ENCODE measurements at regions not wholly inside any gene's neighbourhood (a gene's known extent, or its start where the extent isn't known, plus 50 kb on each side); places are given as distances from the start of the nearest gene placed in this dataset.

DNA sequence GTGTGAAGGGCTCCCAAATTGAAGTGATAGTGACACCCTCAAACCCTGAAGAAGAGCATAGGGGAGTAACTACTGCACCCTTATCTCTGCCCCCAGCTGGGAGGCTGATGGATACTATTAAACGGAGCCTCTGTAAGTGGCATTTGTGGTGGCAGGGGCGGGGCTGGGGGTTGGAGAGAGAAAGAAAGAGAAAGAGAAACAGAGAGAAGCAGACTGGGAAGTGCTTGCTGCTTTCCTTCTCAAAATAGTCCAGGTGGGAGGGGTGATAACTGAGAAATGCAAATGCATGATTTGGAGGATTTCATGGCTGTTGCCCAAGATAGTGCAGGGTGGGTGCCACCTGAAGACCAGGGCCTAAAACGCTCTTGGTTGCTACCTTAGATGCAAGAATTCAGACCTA lies 253.5 kb upstream of the GATB start:
- Histone ChIP-seq H3K4me3 (ENCODE audit: low read depth, low read length) (no peak overlapping the region), H3K27ac (ENCODE audit: extremely low read depth, low read depth, low read length) (no peak overlapping the region), H3K4me1 (ENCODE audit: control insufficient read depth, insufficient read depth, low read length) (no peaks in the 10 kb centered on the region), H3K36me3 (ENCODE audit: control insufficient read depth in 2 of 2, insufficient read depth in 1 of 2, low read length in 2 of 2) (no peaks in the 10 kb centered on the region), H3K9me3 (ENCODE audit: control insufficient read depth, insufficient read depth, low read depth, low read length) (no peaks in the 10 kb centered on the region)
- TF ChIP-seq ZBTB7A (tag by site-specific recombination; IDR thresholded peaks at IDR 0.05; ENCODE audit: low read depth) (no peak), ZNF324 (tag by site-specific recombination; IDR thresholded peaks at IDR 0.05) (no peak), ZNF274 (IDR thresholded peaks at IDR 0.05; ENCODE audit: low read length) (no peak), ZNF274 (tag by site-specific recombination; IDR thresholded peaks at IDR 0.05; ENCODE audit: borderline replicate concordance) (no peak), GLI4 (tag by site-specific recombination; IDR thresholded peaks at IDR 0.05) (no peak), ZNF416 (tag by site-specific recombination; IDR thresholded peaks at IDR 0.05) (no peak), ZNF777 (tag by site-specific recombination; IDR thresholded peaks at IDR 0.05; ENCODE audit: borderline replicate concordance) (no peak), ZNF473 (tag by site-specific recombination; IDR thresholded peaks at IDR 0.05) (no peak), BCL11B (tag by site-specific recombination; IDR thresholded peaks at IDR 0.05; ENCODE audit: low read depth) (no peak), ZNF423 (tag by site-specific recombination; IDR thresholded peaks at IDR 0.05) (no peak), ZNF404 (tag by site-specific recombination; IDR thresholded peaks at IDR 0.05) (no peak), ZNF830 (tag by site-specific recombination; IDR thresholded peaks at IDR 0.05; ENCODE audit: low read depth) (no peak), ZNF521 (tag by site-specific recombination; IDR thresholded peaks at IDR 0.05) (no peak), IKZF3 (tag by site-specific recombination; IDR thresholded peaks at IDR 0.05) (no peak), ZNF433 (tag by site-specific recombination; IDR thresholded peaks at IDR 0.05; ENCODE audit: low read depth) (no peak)
- TF ChIP-seq, protein P1, sequence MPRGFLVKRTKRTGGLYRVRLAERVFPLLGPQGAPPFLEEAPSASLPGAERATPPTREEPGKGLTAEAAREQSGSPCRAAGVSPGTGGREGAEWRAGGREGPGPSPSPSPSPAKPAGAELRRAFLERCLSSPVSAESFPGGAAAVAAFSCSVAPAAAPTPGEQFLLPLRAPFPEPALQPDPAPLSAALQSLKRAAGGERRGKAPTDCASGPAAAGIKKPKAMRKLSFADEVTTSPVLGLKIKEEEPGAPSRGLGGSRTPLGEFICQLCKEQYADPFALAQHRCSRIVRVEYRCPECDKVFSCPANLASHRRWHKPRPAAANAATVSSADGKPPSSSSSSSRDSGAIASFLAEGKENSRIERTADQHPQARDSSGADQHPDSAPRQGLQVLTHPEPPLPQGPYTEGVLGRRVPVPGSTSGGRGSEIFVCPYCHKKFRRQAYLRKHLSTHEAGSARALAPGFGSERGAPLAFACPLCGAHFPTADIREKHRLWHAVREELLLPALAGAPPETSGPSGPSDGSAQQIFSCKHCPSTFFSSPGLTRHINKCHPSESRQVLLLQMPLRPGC (tag by site-specific recombination; IDR thresholded peaks at IDR 0.05) = no peak
- CTCF ChIA-PET = no interaction called here
- POLR2A ChIA-PET = no interaction called here

- no peaks in the 10 kb centered on the region for H3K9me3 ChIP-seq (ENCODE audit: control insufficient read depth, insufficient read depth, low read depth, low read length)
- POLR2A ChIA-PET = no interaction called here
- H3K4me1 ChIP-seq (ENCODE audit: control insufficient read depth, insufficient read depth, low read length) = no peaks in the 10 kb centered on the region
- H3K4me3 ChIP-seq (ENCODE audit: low read depth, low read length) = no peak overlapping the region
- H3K27ac ChIP-seq (ENCODE audit: extremely low read depth, low read depth, low read length) = no peak overlapping the region
- CTCF ChIA-PET = no interaction called here
- H3K36me3 ChIP-seq (ENCODE audit: control insufficient read depth in 2 of 2, insufficient read depth in 1 of 2, low read length in 2 of 2) = no peaks in the 10 kb centered on the region
- TF ChIP-seq ZNF391 (tag by site-specific recombination; IDR thresholded peaks at IDR 0.05; ENCODE audit: borderline replicate concordance, low read depth) = no peak
- TF ChIP-seq EGR2 (tag by site-specific recombination; IDR thresholded peaks at IDR 0.05; ENCODE audit: low read depth) = no peak
- TF ChIP-seq KLF7 (tag by site-specific recombination; IDR thresholded peaks at IDR 0.05; ENCODE audit: borderline replicate concordance) = no peak
- TF ChIP-seq ZBTB17 (tag by site-specific recombination; IDR thresholded peaks at IDR 0.05) = no peak
- no peak for TF ChIP-seq ZNF274 (IDR thresholded peaks at IDR 0.05; ENCODE audit: low read length)
- no peak for TF ChIP-seq ZNF274 (tag by site-specific recombination; IDR thresholded peaks at IDR 0.05; ENCODE audit: borderline replicate concordance)
- no peak for TF ChIP-seq GLI4 (tag by site-specific recombination; IDR thresholded peaks at IDR 0.05)
- TF ChIP-seq, protein P2, sequence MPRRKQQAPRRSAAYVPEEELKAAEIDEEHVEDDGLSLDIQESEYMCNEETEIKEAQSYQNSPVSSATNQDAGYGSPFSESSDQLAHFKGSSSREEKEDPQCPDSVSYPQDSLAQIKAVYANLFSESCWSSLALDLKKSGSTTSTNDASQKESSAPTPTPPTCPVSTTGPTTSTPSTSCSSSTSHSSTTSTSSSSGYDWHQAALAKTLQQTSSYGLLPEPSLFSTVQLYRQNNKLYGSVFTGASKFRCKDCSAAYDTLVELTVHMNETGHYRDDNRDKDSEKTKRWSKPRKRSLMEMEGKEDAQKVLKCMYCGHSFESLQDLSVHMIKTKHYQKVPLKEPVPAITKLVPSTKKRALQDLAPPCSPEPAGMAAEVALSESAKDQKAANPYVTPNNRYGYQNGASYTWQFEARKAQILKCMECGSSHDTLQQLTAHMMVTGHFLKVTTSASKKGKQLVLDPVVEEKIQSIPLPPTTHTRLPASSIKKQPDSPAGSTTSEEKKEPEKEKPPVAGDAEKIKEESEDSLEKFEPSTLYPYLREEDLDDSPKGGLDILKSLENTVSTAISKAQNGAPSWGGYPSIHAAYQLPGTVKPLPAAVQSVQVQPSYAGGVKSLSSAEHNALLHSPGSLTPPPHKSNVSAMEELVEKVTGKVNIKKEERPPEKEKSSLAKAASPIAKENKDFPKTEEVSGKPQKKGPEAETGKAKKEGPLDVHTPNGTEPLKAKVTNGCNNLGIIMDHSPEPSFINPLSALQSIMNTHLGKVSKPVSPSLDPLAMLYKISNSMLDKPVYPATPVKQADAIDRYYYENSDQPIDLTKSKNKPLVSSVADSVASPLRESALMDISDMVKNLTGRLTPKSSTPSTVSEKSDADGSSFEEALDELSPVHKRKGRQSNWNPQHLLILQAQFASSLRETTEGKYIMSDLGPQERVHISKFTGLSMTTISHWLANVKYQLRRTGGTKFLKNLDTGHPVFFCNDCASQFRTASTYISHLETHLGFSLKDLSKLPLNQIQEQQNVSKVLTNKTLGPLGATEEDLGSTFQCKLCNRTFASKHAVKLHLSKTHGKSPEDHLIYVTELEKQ (tag by site-specific recombination; IDR thresholded peaks at IDR 0.05; ENCODE audit: borderline replicate concordance) = no peak
- TF ChIP-seq ZSCAN16 (tag by site-specific recombination; IDR thresholded peaks at IDR 0.05) = no peak
- TF ChIP-seq ZFP41 (tag by site-specific recombination; IDR thresholded peaks at IDR 0.05; ENCODE audit: borderline replicate concordance) = no peak
- TF ChIP-seq ZNF148 (tag by site-specific recombination; IDR thresholded peaks at IDR 0.05; ENCODE audit: borderline replicate concordance) = no peak
- no peak for TF ChIP-seq ZFP37 (tag by site-specific recombination; IDR thresholded peaks at IDR 0.05)
- TF ChIP-seq ZNF398 (tag by site-specific recombination; IDR thresholded peaks at IDR 0.05) = no peak
These were observed 250.7 kb upstream of the GATB start for GRCh38 chr4:152011469-152011868.
